Glutamatergic neuron (in vitro differentiated cells): ENCODE measurements at regions not wholly inside any gene's neighbourhood (a gene's known extent, or its start where the extent isn't known, plus 50 kb on each side); places are given as distances from the start of the nearest gene placed in this dataset.

Experiments used
- DNase-seq: peaks from one replicate; pipeline ENCODE4 v3.0.0; 2022
- H3K27ac Mint-ChIP-seq: one replicate; pipeline ENCODE4 v1.8.0; 2020; ENCODE audit warnings: mild to moderate bottlenecking, mixed read lengths, inconsistent platforms; ENCODE audit not compliant: unreplicated experiment
- H3K27me3 Mint-ChIP-seq: one replicate; pipeline ENCODE4 v1.8.0; 2020; ENCODE audit warnings: mild to moderate bottlenecking, moderate library complexity, mixed read lengths, inconsistent platforms; ENCODE audit not compliant: unreplicated experiment
- H3K36me3 Mint-ChIP-seq: one replicate; pipeline ENCODE4 v1.8.0; 2020; ENCODE audit warnings: mild to moderate bottlenecking, mixed read lengths, inconsistent platforms; ENCODE audit not compliant: unreplicated experiment
- H3K4me1 Mint-ChIP-seq: one replicate; pipeline ENCODE4 v1.8.0; 2020; ENCODE audit warnings: mild to moderate bottlenecking, low read depth, mixed read lengths, inconsistent platforms; ENCODE audit not compliant: unreplicated experiment
- H3K4me3 Mint-ChIP-seq: one replicate; pipeline ENCODE4 v1.8.0; 2020; ENCODE audit warnings: mild to moderate bottlenecking, mixed read lengths, inconsistent platforms; ENCODE audit not compliant: unreplicated experiment
- H3K9me3 Mint-ChIP-seq: one replicate; pipeline ENCODE4 v1.8.0; 2020; ENCODE audit warnings: mild to moderate bottlenecking, moderate library complexity, mixed read lengths, inconsistent platforms; ENCODE audit not compliant: unreplicated experiment
- TF ChIP-seq, protein P1 (sequence below): fragments of 200-600 bp; sonication (generic); IDR thresholded peaks from one replicate; pipeline ENCODE4 v1.5.0; 2021; ENCODE audit not compliant: partially characterized antibody, unreplicated experiment

DNA sequence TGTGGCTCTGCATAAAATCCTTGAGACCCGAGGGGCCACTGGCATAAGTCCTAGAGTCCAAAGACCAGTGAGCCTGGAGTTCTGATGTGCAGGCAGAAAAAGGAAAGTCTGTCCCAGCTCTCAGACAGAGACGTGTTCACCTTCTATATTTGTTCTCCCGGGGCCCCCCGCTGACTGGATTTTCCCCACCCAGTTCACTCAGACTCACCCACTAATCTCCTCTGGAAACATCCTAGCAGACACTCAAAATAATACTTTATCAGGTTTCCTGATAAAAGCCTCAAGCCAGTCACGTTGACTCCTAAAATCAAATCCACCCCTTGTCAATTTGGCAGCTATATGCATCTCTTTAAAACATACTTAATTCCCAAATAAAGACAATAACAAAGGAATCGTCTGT, 1084.2 kb upstream of the NCAM2 start:
- Mint-ChIP-seq H3K27me3 (no peaks in the 10 kb centered on the region), H3K36me3 (no peaks in the 10 kb centered on the region), H3K9me3 (no peaks in the 10 kb centered on the region), H3K27ac (no peak overlapping the region), H3K4me3 (no peak overlapping the region), H3K4me1 (no peaks in the 10 kb centered on the region)
- TF ChIP-seq, protein P1, sequence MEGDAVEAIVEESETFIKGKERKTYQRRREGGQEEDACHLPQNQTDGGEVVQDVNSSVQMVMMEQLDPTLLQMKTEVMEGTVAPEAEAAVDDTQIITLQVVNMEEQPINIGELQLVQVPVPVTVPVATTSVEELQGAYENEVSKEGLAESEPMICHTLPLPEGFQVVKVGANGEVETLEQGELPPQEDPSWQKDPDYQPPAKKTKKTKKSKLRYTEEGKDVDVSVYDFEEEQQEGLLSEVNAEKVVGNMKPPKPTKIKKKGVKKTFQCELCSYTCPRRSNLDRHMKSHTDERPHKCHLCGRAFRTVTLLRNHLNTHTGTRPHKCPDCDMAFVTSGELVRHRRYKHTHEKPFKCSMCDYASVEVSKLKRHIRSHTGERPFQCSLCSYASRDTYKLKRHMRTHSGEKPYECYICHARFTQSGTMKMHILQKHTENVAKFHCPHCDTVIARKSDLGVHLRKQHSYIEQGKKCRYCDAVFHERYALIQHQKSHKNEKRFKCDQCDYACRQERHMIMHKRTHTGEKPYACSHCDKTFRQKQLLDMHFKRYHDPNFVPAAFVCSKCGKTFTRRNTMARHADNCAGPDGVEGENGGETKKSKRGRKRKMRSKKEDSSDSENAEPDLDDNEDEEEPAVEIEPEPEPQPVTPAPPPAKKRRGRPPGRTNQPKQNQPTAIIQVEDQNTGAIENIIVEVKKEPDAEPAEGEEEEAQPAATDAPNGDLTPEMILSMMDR = no peak
- no peak for DNase-seq

DNA sequence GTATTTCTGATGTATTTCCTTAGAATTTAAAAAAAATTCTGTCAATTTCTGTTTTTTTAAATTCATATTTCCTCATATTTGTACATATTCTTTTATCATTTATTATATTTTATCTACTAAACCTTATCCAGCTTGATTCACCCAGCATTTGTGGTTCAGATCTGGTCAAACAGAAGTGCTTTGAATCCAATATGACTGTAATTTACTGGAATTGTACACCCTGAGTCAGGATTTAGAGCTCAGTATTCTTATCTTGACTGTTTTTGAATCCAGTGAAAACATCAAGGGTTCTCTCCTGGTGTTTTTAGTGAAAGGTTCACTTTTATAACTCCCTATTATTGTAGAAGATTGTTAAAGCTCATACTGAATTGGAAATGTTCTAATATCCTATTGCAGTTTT, 1077.0 kb upstream of the NCAM2 start:
- no peaks in the 10 kb centered on the region for H3K9me3 Mint-ChIP-seq
- TF ChIP-seq, protein P1 = no peak
- H3K4me1 Mint-ChIP-seq = no peaks in the 10 kb centered on the region
- no peak overlapping the region for H3K4me3 Mint-ChIP-seq
- H3K36me3 Mint-ChIP-seq = no peaks in the 10 kb centered on the region
- H3K27ac Mint-ChIP-seq = no peak overlapping the region
- DNase-seq = no peak
- H3K27me3 Mint-ChIP-seq = no peaks in the 10 kb centered on the region

GRCh38 chr21:19922122-19922521, 1076.1 kb upstream of the NCAM2 start:
- H3K27me3 Mint-ChIP-seq = no peaks in the 10 kb centered on the region
- DNase-seq = no peak
- H3K9me3 Mint-ChIP-seq = no peaks in the 10 kb centered on the region
- no peak overlapping the region for H3K4me3 Mint-ChIP-seq
- no peaks in the 10 kb centered on the region for H3K4me1 Mint-ChIP-seq
- no peak overlapping the region for H3K27ac Mint-ChIP-seq
- TF ChIP-seq, protein P1 = no peak
- H3K36me3 Mint-ChIP-seq = no peaks in the 10 kb centered on the region

GRCh38 chr21:19935467-19935866, 1062.7 kb upstream of the NCAM2 start:
- Mint-ChIP-seq H3K27me3 (no peaks in the 10 kb centered on the region), H3K27ac (no peak overlapping the region), H3K4me3 (no peak overlapping the region), H3K36me3 (no peaks in the 10 kb centered on the region), H3K9me3 (peaks cover 3% of the 10 kb centered on the region), H3K4me1 (no peaks in the 10 kb centered on the region)
- TF ChIP-seq, protein P1 = no peak
- no peak for DNase-seq

- DNase-seq = no peak
- Mint-ChIP-seq H3K36me3 (no peaks in the 10 kb centered on the region), H3K9me3 (peaks cover 3% of the 10 kb centered on the region), H3K27me3 (no peaks in the 10 kb centered on the region), H3K4me3 (no peak overlapping the region), H3K27ac (no peak overlapping the region), H3K4me1 (no peaks in the 10 kb centered on the region)
- TF ChIP-seq, protein P1 = no peak
These were observed 1060.6 kb upstream of the NCAM2 start for GRCh38 chr21:19937619-19938018.
